ENCODE measurements at regions not wholly inside any gene's neighbourhood (a gene's known extent, or its start where the extent isn't known, plus 50 kb on each side); places are given as distances from the start of the nearest gene placed in this dataset.

DNA sequence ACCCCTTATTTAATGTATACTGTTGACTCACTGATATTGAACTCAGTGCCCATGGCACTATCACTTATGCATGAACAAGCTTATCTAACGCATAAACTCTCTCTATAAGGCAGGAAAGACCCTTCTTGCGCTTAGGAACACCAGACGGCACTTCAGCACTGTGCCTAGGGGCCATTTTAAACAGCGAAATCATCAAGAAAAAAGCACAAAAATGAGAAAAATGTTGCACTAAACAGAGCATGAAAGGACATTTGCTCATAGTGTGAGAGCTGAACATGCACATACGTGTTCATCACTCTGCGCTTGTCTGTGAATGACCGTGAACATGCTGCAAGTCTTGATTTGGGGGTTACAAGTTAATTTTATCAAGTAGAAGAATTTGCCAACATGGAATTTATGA is 109.6 kb downstream of the WDR11 start:
- no peak for DNase-seq

DNA sequence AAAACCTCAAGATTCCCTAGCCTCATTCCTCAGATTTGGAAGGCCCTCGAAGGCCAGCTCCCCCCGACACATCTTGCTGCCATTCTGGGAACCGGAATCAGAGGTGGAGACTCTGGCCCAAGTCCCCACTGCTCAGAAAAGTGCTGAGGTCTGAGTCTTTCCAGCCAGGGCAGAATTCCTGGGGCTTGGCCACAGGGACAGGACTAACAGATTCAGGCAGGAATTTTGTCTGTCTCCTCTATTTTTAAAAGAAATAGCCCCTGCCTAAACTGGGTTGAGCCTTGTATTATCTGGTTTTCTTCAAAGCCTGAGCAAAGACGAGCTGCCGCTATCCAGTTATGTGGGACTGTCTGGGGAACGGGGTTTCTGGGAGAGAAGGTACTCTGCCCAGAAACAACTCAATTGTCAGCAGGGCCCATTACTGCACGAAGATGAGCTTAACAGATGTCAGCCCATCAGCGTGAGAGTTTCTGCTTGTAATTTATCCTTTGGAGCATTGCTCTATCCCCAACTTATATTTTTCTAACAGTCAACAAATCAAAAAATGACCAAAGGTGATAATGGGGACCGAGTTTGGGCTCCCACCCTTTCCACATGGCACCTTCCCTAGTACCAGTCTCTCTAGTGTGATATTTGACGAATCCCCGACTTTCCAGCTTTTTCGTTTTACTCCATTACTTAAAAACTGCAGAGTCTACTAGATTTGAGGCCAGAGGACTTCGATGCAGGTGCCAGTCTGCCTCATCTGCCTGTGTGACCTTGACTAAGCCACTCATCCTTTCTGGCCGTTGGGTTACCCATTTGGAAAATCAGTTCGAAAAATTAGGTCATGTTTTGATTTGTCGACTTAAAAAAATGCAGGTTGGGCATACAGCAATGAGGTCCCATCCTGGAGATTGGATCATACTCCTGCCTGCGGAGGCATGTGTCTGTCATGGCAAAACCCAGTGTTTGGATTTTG is 110.9 kb downstream of the WDR11 start:
- DNase-seq = no peak

DNA sequence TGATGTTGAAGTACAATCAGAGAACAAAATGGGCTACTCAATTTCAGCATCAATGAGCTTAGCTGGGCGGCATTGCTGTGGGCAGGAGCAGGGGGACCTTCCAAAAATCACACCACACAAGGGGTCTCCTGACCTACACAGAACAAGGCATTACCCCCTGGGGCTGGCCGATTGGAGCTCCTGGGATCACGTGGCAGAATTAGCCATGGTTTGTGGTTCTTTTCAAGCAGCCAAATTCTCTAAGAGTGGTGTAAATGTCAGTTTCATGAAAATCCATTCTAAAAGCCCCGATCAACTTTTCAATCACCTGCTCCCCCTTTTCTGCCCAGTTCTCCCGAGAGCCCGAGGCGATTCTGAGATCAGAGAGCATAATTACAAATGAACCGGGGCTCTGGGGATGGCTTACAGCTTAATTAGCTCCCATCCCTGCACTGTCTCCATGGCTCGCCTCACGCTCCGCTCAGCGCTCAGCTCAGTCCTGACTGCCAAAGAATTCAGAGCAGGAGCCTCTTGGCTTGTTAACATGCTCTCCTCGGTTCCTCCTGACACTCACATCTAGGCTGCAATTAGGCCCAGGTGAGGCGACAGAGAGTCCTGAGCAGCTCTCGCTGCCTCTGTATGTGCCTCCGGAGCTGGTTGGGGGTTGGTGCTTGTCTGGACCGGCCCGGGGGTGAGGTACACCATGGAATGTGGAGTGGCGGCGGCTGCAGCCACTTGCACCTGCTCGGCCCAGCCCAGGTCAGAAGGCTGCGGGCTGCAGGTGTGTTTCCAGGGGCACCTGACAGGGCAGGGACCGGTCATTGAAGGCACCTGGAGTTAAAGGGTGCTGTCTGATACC is 111.8 kb downstream of the WDR11 start:
- no peak for DNase-seq

DNA sequence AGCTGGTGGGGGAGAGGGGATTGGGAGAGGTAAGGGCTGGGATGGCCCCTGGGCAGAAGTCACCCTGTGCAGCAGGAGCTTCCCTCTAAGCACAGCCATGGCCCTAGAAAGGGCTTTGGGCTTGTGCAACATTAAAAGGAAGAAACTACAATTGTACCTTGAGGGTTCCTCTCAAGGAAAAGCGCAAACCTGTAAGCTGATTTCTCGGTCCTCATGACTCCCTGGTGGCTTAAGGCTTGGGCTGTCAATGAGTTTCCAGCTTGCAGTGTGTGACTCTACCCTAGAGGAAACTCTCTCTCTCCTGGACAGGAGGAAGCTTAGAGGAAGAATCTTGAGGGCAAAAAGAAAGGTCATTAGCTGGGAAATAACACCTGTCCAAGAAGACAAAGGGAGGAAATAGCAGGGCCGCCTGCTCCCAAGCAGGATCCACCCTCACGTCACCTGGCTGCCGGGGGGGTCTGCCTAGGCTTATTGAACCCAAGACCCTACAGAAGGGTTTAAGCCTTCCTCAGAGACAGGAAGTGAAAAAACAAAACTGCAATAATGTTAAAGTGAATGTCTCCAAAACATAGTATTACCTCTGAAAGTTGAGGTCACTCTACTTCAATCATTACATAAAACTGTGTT is 112.5 kb downstream of the WDR11 start:
- no peak for DNase-seq

DNA sequence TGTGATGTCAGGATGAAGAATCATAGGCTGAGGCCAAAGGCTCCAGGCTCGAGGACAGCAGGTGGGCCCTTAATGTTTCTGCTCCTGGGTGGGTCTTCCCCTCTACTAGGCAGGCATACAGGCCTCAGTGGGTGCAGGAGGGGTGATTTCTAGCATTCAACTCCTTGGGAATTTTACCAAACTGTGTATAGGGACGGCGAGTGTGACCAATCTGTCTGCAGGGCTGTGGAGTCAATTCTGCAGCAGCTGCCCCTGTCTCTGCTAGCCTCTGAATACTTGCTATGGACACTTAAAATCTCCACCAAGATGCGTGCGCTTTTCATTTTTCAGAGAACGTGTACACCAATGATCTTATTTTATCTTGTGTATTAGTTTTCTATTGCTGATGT is 115.5 kb downstream of the WDR11 start:
- no peak for DNase-seq

DNA sequence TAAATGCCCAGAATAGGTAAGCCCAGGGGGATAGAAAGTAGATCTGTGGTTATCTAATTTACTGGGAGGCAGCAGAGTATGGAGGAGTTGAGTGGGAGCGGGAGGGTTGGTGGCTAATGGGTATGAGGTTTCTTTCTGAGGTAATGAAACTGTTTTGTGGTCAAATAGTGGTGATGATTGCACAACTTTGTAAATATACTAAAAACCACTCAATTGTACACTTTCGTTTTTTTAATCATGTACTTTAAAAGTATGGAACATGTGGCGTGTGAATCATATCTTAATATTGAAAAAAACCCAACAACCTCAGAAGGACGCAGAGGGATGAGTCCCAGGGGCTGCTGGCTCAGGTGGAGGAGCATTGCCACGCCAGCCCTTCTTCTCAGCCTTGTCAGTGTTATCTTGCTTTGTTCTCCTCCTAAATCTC is 118.1 kb downstream of the WDR11 start:
- peak; percentile 38 for DNase-seq

DNA sequence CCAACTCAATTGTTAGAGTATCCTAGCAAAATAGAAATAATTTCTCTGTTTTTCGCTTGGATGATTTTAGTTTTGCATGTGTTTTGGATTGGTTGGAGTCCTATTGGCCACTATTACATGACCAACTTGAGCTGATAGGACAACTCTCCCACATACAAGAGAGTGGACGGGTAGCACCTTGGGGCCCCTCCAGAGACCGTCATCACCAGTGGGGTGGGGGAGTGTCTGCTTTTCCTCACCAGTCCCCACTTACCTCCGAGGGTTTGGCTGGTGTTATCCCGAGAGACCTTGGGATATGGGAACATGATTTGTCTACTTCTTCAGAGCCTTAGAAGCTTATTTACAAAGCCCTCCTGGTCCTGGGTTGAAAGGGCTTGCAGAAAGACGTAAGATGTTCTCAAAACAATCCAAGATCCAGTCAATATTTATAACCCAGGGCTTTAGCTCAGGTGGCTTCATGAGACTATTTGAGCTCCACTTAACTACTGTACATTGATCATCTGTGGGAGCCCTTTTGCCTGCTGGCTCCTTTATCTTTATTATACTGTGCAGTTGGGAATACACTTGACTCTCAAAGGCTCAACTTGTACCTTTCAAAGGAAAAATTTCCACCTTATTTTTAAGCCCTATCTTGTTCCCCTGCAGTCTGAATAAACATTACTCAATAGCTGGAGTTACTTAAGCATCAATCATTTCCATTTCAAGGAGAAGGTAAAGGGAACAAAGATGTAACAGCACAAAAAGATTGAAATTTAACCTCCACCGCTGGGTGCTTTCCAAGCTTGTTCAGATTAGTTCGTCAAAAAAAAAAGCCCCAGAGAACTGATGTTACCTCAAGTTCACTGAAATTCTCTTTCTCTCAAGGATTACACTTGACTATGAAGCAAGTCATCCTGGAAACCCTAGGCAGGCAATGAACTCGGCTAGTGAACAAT is 119.7 kb downstream of the WDR11 start:
- no peak for DNase-seq

DNA sequence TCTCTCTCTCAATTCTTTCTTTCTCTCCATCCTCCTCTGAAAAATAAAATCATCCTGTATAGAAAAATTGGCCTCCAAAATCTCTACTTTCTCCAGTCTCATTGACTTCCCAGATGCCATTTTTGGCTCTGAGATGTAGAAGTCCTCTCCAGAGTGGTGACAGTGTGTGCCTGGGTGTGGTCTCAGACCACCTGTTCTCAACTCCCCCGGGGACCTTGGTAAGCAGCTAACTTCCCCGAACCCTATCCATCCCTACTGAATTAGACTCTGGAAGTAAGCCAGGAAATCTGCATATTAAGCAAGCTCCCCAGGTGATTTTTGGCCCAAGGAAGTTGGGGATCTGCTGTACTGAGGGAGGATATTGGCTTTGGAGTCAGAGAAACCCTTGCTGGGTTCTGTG is 120.5 kb downstream of the WDR11 start:
- no peak for DNase-seq

DNA sequence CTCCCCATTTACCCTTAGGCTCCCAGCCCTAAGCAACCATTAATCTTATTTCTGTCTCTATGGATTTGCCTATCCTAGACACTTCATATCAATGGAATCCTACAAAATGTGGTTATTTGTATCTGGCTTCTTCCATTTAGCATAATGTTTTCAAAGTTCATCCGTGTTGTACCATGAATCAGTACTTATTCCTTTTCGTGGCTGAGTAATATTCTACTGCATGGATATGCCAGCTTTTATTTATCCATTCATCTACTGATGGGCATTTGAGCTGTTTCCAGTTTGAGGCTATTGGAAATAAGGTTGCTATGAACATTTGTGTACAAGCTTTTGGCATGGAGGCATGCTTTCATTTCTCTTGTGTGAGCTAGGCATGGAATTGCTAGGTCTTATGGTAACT is 121.1 kb downstream of the WDR11 start:
- DNase-seq = no peak

DNA sequence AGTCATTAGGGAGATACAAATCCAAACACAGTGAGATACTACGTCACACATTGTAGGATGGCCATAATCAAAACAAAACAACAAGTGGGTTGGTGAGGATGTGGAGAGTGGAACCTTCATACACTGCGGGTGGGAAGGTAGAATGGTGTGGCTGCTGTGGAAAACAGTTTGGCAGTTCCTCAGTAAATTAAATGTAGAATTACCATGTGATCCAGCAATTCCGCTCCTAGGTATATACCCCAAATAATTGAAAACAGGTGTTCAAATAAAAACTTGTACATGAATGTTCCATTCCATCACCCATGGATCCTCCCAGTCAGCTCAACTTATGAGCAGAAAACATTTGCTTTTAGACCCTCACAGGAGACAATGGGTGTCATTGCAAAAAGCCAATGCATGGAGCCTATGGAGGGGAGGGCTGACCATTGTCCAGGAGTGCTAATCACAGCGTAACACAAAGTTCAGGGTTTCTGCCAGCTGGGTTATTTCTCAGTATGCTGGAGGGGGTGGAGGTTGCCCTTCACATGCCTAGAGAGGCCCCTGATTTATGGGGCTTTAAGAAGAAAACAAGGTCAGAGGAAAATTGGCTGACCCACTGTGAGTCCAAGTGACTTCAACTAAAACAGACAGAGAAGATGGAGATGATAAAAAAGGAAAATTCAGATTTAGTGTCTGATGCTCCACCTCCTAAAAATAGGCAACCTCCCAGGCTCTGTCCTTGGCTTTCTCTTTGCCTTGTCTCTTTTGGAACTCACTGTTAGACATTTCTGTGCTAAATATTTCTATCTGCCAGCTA is 124.1 kb downstream of the WDR11 start:
- no peak for DNase-seq

DNA sequence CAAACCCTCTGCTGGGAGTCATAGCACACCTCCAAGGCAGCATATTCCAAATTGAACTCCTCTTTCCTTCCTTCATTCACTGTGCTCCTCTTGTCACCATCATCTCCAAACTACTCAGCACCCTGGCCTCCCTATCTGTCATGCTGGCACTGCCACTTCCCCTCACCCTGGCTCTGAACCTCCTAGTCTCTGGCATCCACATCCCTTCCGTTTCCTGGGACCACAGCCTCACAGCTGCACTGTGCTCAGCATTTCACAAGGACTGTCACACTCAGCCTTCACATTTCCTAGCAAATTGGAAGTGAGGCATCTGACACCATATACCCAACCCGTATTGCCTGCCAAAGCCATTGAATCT is 124.7 kb downstream of the WDR11 start:
- no peak for DNase-seq

DNA sequence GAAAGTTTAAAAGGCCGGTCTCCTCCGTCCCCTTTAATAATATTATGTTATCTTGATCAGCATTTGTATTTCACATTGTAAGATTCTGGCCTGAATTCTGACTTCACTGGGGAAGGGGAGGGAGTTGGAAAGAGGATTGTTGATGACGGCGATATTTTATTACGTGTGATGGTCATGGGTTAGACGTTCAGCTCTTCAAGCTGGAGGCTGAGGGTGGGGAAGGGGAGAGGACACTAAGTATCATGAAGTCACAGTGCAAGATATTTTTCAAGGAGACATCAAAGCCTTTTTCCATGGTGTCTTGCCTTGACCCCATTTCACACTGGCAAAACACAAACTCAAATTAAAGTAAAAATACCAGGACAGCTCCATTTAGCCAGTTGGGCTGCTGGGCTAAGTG is 126.7 kb downstream of the WDR11 start:
- DNase-seq = no peak

DNA sequence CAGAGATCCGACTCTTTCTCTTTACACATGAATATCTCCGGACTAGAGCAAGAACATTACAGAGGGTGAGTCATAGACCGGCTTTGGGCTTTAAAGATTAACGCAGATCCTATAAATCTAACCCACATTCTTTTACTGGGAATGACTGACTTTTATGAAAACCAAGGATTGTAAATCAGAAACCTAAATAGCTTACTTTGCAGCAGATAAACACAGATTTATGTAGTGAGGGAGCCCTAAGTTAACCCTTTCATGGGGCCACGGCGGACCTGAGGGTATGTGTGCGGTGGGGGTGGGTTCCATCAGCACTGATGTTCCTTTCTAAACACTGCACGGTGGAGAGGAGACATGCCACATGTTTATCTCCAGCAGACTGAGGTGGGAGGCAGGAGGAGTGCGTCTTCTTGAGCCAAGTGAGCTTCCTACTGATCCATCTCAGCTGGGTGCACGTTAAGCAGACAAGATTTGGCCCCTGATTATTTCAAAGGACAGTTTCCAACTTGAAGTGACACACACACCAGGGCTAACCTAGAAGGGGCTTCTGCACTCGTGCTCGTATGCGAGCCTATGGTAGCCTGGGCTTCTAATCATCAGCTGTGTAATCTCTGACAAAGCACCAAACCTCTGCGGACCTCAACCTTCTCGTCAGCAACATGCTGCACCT is 127.6 kb downstream of the WDR11 start:
- DNase-seq = no peak

DNA sequence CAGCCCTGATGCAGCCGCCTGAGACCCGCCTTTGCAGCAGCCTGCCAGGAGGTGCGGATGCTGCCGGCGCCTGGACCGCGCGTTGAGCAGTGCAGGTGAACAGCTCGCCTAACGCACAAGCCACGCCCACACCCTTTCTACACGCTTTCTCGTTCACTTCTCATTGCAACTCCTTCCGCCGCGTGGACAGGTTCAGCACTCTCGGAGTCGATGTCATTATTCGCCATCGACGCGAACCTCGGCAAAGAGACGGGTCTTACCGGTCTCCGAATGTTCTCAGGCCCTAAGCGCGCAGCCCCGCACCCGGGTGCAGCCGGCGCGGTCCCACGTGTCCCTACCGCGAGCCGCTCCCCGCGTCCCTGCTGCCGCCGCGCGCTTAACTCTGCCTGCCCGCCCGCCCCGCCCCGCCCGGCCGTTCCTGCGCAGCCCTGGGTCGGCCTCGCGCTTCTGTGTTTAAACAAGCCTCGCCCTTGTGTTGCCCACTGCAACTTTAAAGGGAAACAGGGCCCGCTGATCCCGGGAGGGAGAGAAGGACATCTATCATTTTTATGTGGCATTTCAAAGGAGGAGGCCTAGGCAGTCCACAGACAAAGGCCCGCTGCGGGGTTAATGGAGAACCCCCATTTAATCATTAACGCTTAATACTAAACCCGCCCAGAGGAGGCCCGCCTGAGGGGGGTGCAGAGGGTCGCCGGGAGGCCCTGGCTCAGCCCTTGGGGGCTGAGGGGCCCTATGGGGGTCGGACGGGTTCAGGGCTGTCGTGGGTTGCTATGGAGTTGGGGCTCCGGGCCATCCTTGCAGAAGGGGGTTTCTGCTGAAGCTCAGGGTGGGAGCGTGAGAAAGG is 128.5 kb downstream of the WDR11 start:
- DNase-seq = peak; percentile 15

DNA sequence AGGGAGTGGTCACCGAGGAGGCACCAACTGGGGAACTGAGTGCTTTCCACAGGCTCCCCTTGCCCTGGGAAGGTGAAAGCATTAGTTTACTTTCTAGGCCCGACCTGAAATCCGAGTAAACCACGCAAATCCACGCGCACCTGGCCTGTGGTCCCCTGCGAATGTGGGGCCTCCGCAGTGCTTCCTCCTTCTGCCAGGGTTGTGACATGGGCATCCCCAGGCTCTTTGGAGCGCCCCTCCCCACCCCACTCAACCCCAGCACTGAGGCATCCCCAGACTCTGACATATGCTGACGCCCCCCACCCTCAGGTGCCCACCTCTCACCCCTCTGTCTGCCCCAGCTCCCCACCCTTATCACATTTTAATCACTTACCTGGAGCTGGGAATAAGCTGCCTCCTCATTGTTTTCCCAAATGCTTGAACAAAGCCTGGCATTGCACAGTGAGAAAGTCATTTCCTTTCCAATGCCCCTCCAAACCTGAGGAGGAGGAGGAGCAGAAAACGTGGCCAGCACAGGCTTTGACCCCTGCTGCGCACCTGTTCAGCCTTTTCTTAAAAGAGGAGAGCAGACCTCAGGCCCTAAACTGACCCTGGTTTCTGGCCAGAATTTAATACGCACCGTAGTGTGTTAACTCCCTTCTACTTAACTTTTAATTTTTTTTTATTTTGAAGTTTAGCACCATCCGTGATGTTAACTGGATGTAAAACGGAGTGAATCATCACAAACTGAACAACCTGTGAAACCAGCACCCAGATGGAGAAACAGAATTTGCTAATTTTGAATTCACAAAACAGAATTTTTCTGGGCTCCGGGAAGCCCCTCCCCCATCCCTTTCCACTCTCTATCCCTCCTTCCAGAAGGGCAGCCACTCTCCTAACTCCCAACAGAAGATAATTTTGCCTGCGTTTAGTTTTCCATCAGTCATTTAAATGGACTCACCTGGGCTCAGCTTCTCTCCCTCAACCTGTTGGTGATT is 129.4 kb downstream of the WDR11 start:
- DNase-seq = no peak

DNA sequence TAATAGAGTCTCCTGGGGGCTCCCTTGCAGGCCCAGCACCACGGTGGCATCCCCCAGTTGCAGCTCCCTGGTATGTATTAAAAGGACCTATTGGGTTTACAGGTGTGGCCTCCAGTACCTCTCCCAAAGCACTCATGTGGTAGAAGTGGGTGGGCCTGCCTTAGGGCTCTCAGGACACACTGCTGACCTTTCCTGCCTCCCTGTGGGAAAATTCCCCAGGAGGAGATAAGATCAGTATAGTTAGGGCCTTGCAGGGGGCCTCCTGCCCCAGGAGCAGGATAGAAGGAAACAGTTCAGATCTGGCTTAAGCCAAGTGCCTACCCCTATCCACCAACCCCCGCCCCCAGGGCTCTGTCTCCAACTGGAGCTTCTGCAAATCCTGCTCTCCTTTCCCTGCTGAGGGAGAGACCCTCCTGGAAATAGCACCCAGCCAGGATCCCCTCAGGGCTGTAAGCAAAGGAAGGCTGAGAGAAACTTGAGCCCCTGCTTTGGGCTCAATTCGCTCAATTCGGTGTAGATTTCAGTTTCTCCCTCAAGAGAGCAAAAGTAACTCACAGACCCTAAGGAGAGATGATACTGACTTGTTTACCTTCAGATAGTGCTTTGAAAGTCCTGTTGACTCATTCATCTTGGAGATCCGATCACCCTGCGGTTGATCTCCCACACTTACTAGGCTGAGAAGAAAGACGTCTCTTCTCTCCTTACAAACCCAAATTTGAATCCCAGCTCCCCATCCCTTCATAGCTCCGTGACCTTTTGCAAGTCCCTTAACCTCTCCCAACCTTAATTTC is 130.6 kb downstream of the WDR11 start:
- no peak for DNase-seq

DNA sequence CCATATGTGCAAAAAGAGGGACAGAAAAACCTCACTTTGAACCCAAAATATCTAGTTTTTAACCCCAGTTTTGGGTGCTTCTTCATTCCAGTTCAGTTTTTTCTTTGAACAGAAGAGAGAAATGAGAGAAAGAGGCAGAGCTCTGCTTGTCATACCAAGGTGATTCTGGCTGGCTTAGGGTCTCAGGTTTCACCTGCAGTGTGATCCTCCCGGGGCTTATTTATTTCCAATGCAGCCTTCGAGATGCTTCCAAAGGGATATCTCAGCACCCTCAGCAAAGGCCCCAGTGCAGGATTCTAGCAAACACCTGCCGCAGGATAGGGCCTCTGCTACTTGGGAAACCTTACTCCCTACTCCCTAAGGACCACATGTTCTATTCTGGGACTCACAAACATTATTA is 131.3 kb downstream of the WDR11 start:
- DNase-seq = no peak

DNA sequence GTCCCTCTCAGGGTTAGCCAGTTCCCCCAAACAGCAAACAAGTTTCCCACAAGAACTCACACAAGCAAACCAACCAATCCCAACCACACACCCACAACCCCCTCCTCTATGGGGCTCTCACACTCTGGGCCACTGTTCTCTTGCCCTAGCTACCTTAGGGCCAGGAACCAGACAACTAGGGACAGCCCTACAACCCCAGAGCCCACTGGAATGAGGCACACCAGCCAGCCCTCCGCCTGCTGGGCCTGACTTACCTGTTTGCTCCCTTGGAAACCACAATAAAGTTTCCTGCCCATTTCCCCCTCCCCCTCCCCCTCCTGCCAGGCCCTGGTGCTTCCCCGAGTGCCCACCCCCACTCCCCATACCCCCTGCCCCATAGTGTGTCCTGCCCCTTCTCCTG is 132.6 kb downstream of the WDR11 start:
- DNase-seq = no peak

All from activated CD4-positive, alpha-beta T cell treated with anti-CD3 and anti-CD28 coated beads, Interleukin-10, Interleukin-2, amounts not matched to agents 100 ng/mL and 50 ng/mL, durations not matched to agents 16 hours and 8 hours (primary cell).